ENCODE measurements at regions not wholly inside any gene's neighbourhood (a gene's known extent, or its start where the extent isn't known, plus 50 kb on each side); places are given as distances from the start of the nearest gene placed in this dataset.

DNA sequence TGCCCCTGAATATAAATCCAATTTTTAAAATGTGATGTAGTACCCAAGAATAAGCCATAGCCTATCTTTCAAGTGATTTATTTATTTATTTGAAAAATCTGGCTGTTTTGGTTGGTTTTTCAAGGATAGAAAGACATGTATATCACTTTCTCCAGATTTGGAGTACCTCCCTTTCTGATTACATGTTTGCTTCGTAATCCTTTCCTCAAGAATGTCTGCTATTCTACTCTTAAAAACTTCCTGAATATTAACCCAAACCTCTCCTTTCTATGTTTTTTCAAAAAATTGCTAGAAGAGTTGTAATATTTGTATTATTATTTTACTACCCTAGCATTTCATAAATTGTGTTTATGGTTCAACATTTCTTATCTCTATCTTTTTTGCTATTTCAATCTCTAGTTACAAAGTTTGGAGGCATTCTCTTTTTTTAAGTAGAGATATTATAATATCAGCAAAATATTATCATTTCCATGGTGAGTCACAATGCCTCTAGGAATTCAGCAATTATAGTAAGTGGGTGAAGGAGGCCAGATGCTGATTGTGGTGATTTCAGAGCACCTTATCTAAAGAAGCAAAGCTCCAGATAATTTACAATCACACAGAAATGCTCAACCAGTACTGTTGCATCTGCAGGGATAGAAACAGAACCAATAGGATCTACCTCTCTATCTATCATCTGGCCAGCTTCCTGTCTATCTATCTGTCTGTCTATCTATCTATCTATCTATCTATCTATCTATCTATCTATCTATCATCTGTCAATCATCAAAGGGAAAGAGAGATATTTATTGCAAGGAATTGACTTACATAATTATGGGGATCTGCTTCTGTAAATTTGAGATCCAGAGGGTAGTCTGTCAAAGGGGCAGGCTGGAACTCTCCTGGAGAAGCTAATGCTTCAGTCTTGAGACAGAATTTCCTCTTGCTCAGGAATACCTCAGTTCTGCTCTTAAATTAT lies 412.5 kb upstream of the SEMA3C start:
- Mint-ChIP-seq H3K9me3 (peaks cover 4% of the 10 kb centered on the region), H3K4me1 (no peaks in the 10 kb centered on the region), H3K4me3 (no peak overlapping the region), H3K27me3 (ENCODE audit: low read depth, poor library complexity) (no peaks in the 10 kb centered on the region), H3K27ac (no peak overlapping the region), H3K36me3 (ENCODE audit: low read depth) (no peaks in the 10 kb centered on the region)
- DNase-seq: no peak
- TF ChIP-seq, protein P1, sequence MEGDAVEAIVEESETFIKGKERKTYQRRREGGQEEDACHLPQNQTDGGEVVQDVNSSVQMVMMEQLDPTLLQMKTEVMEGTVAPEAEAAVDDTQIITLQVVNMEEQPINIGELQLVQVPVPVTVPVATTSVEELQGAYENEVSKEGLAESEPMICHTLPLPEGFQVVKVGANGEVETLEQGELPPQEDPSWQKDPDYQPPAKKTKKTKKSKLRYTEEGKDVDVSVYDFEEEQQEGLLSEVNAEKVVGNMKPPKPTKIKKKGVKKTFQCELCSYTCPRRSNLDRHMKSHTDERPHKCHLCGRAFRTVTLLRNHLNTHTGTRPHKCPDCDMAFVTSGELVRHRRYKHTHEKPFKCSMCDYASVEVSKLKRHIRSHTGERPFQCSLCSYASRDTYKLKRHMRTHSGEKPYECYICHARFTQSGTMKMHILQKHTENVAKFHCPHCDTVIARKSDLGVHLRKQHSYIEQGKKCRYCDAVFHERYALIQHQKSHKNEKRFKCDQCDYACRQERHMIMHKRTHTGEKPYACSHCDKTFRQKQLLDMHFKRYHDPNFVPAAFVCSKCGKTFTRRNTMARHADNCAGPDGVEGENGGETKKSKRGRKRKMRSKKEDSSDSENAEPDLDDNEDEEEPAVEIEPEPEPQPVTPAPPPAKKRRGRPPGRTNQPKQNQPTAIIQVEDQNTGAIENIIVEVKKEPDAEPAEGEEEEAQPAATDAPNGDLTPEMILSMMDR (IDR thresholded peaks at IDR 0.05): no peak

GRCh38 chr7:81330108-81330507 lies 411.3 kb upstream of the SEMA3C start:
- H3K4me3 Mint-ChIP-seq: no peak overlapping the region
- no peaks in the 10 kb centered on the region for H3K27me3 Mint-ChIP-seq (ENCODE audit: low read depth, poor library complexity)
- TF ChIP-seq, protein P1 (IDR thresholded peaks at IDR 0.05): no peak
- H3K27ac Mint-ChIP-seq: no peak overlapping the region
- no peaks in the 10 kb centered on the region for H3K36me3 Mint-ChIP-seq (ENCODE audit: low read depth)
- no peaks in the 10 kb centered on the region for H3K4me1 Mint-ChIP-seq
- DNase-seq: no peak
- H3K9me3 Mint-ChIP-seq: no peaks in the 10 kb centered on the region

GRCh38 chr7:81327468-81328266 lies 408.8 kb upstream of the SEMA3C start:
- Mint-ChIP-seq H3K9me3 (no peaks in the 10 kb centered on the region), H3K27ac (no peak overlapping the region), H3K4me1 (peaks cover 2% of the 10 kb centered on the region), H3K36me3 (ENCODE audit: low read depth) (no peaks in the 10 kb centered on the region), H3K4me3 (no peak overlapping the region), H3K27me3 (ENCODE audit: low read depth, poor library complexity) (no peaks in the 10 kb centered on the region)
- no peak for DNase-seq
- TF ChIP-seq, protein P1 (IDR thresholded peaks at IDR 0.05): no peak

GRCh38 chr7:81321949-81322348 lies 403.1 kb upstream of the SEMA3C start:
- H3K27ac Mint-ChIP-seq: no peak overlapping the region
- H3K4me3 Mint-ChIP-seq: no peak overlapping the region
- DNase-seq: no peak
- no peaks in the 10 kb centered on the region for H3K36me3 Mint-ChIP-seq (ENCODE audit: low read depth)
- TF ChIP-seq, protein P1 (IDR thresholded peaks at IDR 0.05): no peak
- H3K27me3 Mint-ChIP-seq (ENCODE audit: low read depth, poor library complexity): no peaks in the 10 kb centered on the region
- H3K9me3 Mint-ChIP-seq: no peaks in the 10 kb centered on the region
- H3K4me1 Mint-ChIP-seq: peaks cover 10% of the 10 kb centered on the region

DNA sequence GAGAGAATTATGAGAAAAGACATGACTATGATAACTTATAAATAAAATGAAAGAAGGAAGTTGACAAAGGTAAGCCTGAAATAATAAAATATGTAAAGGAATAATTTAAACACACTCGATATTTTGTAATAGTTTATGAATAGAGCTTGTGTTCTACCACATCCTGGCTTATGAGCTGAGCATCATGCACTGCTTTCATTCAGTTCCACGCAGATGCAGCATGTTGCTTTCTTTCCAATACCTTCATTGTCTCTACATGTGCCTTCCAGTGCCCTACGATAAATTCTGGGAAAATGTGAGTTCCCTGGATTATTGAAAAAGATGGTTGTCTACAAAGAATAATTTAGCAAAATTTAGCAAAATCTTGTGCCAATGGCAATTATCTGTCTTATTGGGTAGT lies 398.9 kb upstream of the SEMA3C start:
- peaks cover 9% of the 10 kb centered on the region for H3K4me1 Mint-ChIP-seq
- H3K36me3 Mint-ChIP-seq (ENCODE audit: low read depth): no peaks in the 10 kb centered on the region
- DNase-seq: no peak
- no peaks in the 10 kb centered on the region for H3K9me3 Mint-ChIP-seq
- H3K27me3 Mint-ChIP-seq (ENCODE audit: low read depth, poor library complexity): no peaks in the 10 kb centered on the region
- TF ChIP-seq, protein P1 (IDR thresholded peaks at IDR 0.05): no peak
- no peak overlapping the region for H3K4me3 Mint-ChIP-seq
- no peak overlapping the region for H3K27ac Mint-ChIP-seq

Data from nephron progenitor cell (in vitro differentiated cells).